ENCODE measurements at regions not wholly inside any gene's neighbourhood (a gene's known extent, or its start where the extent isn't known, plus 50 kb on each side); places are given as distances from the start of the nearest gene placed in this dataset.

DNA sequence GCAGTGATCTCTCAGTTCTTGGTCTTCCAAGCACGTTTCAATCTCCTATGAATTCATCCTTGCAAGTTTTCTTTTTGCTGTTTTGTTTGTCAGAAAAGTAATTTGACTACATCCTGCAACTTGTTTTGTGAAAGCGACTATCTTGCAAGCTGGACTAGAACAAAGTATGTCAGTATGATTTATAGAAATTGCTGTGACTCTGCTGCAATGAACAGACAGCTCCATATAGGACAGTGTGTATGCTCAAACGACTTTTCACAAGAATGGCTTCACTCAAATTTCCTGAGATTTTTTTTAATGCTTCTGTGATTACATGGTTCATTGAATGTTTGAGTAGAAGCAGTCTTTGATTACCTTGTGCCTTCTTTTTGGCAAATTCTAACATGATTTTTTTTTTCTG lies 123.5 kb upstream of the TRHDE start:
- H3K27me3 Mint-ChIP-seq (ENCODE audit: low read depth) = no peaks in the 10 kb centered on the region; the same call in 1 of the 2 replicates
- WGBS (ENCODE audit: extremely low coverage, insufficient read length, low lambda C conversion rate) = no CpG with 5 or more reads among the region's 3 CpGs
- H2BK15ac ChIP-seq (ENCODE audit: low read depth, low read length) = no peak overlapping the region
- H4K8ac ChIP-seq (replicated peaks; ENCODE audit: insufficient read length, low read depth, low read length) = no peak overlapping the region
- no peaks in the 10 kb centered on the region for H3K27me3 ChIP-seq (ENCODE audit: insufficient read depth, low read length)
- H3K79me1 ChIP-seq (ENCODE audit: insufficient read depth, low read depth, low read length, poor library complexity, severe bottlenecking) = no peaks in the 10 kb centered on the region
- no peak overlapping the region for H4K91ac ChIP-seq (ENCODE audit: insufficient read length, low read depth, low read length)
- no peak overlapping the region for H3K23ac ChIP-seq (ENCODE audit: insufficient read length, low read depth, low read length)
- no peak overlapping the region for H3K9ac ChIP-seq (ENCODE audit: extremely low read depth, insufficient read length, low read length)
- H4K20me1 ChIP-seq (ENCODE audit: control insufficient read depth, insufficient read depth, insufficient read length) = no peaks in the 10 kb centered on the region
- H3K36me3 Mint-ChIP-seq (ENCODE audit: insufficient read depth in 1 of 3, low read depth in 3 of 3) = no peaks in the 10 kb centered on the region; a peak in 1 of 7 replicates
- H3K56ac ChIP-seq (ENCODE audit: insufficient read length, low read depth, low read length) = no peak overlapping the region
- no peak overlapping the region for H3K4me3 Mint-ChIP-seq
- H3K23me2 ChIP-seq (ENCODE audit: insufficient read length, low read depth, low read length, poor library complexity, severe bottlenecking) = no peaks in the 10 kb centered on the region
- H3K27ac Mint-ChIP-seq = no peak overlapping the region
- H3K4me1 Mint-ChIP-seq = peaks cover 6 to 7% of the 10 kb centered on the region in 2 experiments; a peak in 3 of 4 replicates
- H3K4me2 ChIP-seq (ENCODE audit: insufficient read depth, insufficient read length, low read length) = no peak overlapping the region
- H3T11ph ChIP-seq (ENCODE audit: low read length) = no peak overlapping the region
- no peaks in the 10 kb centered on the region for H3K9me3 ChIP-seq (ENCODE audit: control insufficient read depth, low read depth, low read length)
- DNase-seq = no peak
- H2BK20ac ChIP-seq (ENCODE audit: low read depth, low read length, poor library complexity, severe bottlenecking) = no peak overlapping the region
- H3K9me3 Mint-ChIP-seq = peaks cover 0 to 2% of the 10 kb centered on the region in 2 experiments; a peak in 2 of 5 replicates
- TF ChIP-seq, protein P1, sequence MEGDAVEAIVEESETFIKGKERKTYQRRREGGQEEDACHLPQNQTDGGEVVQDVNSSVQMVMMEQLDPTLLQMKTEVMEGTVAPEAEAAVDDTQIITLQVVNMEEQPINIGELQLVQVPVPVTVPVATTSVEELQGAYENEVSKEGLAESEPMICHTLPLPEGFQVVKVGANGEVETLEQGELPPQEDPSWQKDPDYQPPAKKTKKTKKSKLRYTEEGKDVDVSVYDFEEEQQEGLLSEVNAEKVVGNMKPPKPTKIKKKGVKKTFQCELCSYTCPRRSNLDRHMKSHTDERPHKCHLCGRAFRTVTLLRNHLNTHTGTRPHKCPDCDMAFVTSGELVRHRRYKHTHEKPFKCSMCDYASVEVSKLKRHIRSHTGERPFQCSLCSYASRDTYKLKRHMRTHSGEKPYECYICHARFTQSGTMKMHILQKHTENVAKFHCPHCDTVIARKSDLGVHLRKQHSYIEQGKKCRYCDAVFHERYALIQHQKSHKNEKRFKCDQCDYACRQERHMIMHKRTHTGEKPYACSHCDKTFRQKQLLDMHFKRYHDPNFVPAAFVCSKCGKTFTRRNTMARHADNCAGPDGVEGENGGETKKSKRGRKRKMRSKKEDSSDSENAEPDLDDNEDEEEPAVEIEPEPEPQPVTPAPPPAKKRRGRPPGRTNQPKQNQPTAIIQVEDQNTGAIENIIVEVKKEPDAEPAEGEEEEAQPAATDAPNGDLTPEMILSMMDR (conservative IDR thresholded peaks at IDR 0.05) = no peak
- H3K79me2 ChIP-seq (ENCODE audit: insufficient read depth, low read length) = no peaks in the 10 kb centered on the region
- H3K4me1 ChIP-seq (ENCODE audit: insufficient read depth, low read length) = no peaks in the 10 kb centered on the region
- H3K18ac ChIP-seq (ENCODE audit: insufficient read length, low read depth, low read length) = no peak overlapping the region
- no peak overlapping the region for H2BK5ac ChIP-seq (ENCODE audit: insufficient read length, low read length)
- no peak overlapping the region for H3K4ac ChIP-seq (ENCODE audit: low read depth, low read length)
- no peak overlapping the region for H2BK12ac ChIP-seq (ENCODE audit: insufficient read length, low read depth, low read length)
- H2AK5ac ChIP-seq (ENCODE audit: insufficient read length, low read length) = no peak overlapping the region
- H3K14ac ChIP-seq (ENCODE audit: insufficient read depth, low read length) = no peak overlapping the region
- no peak overlapping the region for H2AFZ ChIP-seq (ENCODE audit: low read length)
- no peak overlapping the region for H3K27ac ChIP-seq (ENCODE audit: insufficient read length, low read depth, low read length)
- H2BK120ac ChIP-seq (ENCODE audit: low read depth, low read length, poor library complexity, severe bottlenecking) = no peak overlapping the region
- no peak overlapping the region for H4K5ac ChIP-seq (ENCODE audit: insufficient read length, low read depth, low read length)

All from H9 (cell line).